Muscle layer of duodenum (tissue), 2 donors: ENCODE measurements at regions not wholly inside any gene's neighbourhood (a gene's known extent, or its start where the extent isn't known, plus 50 kb on each side); places are given as distances from the start of the nearest gene placed in this dataset.

Experiments
- H3K27ac ChIP-seq: one replicate; pipeline ENCODE4 v1.7.0; 2013; ENCODE audit warnings: mild to moderate bottlenecking, low read length
- H3K27me3 ChIP-seq: one replicate; pipeline ENCODE4 v1.7.0; 2013; ENCODE audit warnings: low read depth, mild to moderate bottlenecking, control low read depth, low read length
- H3K36me3 ChIP-seq, 2 donors: one replicate each; pipeline ENCODE4 v1.7.0; 2013; ENCODE audit warnings: low read length in 2 of 2, control low read depth in 1 of 2, mild to moderate bottlenecking in 1 of 2; ENCODE audit not compliant: insufficient read depth in 2 of 2, control insufficient read depth in 1 of 2
- H3K4me1 ChIP-seq, 2 donors: one replicate each; pipeline ENCODE4 v1.7.0; 2013; ENCODE audit warnings: low read length in 2 of 2, mild to moderate bottlenecking in 2 of 2, control low read depth in 1 of 2, moderate library complexity in 1 of 2; ENCODE audit not compliant: insufficient read depth in 2 of 2, control insufficient read depth in 1 of 2
- H3K4me3 ChIP-seq, 2 donors: one replicate each; pipeline ENCODE4 v1.7.0; 2013; ENCODE audit warnings: low read length in 2 of 2, low read depth in 1 of 2, mild to moderate bottlenecking in 1 of 2
- H3K9me3 ChIP-seq, 2 donors: one replicate each; pipeline ENCODE4 v1.7.0; 2013; ENCODE audit warnings: low read length in 2 of 2, control low read depth in 1 of 2, mild to moderate bottlenecking in 1 of 2; ENCODE audit not compliant: control insufficient read depth in 1 of 2
- donor health status: healthy.

GRCh38 chr14:76936483-76936882 is 92.0 kb downstream of the IRF2BPL start:
- no peaks in the 10 kb centered on the region for H3K36me3 ChIP-seq
- H3K27me3 ChIP-seq = no peaks in the 10 kb centered on the region
- no peak overlapping the region for H3K4me3 ChIP-seq
- H3K27ac ChIP-seq = no peak overlapping the region
- H3K4me1 ChIP-seq = peaks cover 6 to 17% of the 10 kb centered on the region in 2 donors
- H3K9me3 ChIP-seq = no peaks in the 10 kb centered on the region

GRCh38 chr14:76933515-76933914 is 95.0 kb downstream of the IRF2BPL start:
- Histone ChIP-seq H3K4me3 (no peak overlapping the region), H3K27me3 (no peaks in the 10 kb centered on the region), H3K9me3 (no peaks in the 10 kb centered on the region), H3K36me3 (no peaks in the 10 kb centered on the region), H3K4me1 (peaks cover 6 to 19% of the 10 kb centered on the region in 2 donors), H3K27ac (no peak overlapping the region)

DNA sequence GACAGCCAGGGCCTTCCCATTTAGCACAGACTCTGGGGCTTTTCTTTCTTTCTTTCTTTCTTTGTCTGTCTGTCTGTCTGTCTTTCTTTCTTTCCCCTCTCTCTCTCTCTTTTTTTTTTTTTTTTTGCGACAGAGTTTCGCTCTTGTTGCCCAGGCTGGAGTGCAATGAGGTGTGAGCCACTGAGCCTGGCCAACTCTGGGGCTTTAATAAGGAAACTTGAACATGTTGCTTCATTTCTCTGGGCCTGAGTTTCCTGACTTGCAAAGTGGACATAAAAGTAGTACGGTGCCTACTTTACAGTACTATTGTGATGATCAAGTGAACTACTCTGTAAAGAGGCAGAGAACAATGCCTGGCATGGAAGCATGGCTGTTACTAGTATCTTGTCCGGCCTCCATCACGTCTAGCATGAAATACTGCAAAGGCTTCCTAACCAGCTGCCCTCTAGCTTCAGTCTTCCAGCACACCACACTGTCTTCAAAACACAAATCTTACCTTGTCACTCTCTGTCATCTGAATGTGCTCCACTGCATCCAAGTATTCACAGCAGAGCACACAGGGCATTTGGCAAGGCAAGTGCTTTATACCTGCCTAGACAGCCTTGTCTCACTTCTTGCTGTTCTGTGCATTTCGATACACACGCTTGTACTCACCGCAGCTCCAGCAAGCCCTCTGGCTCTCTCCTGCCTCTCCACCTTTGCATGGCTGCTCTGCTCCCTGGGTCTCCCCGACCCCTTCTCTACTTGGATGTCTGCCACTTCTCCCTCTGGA is 96.7 kb downstream of the IRF2BPL start:
- Histone ChIP-seq H3K36me3 (no peaks in the 10 kb centered on the region), H3K4me1 (peaks cover 0 to 20% of the 10 kb centered on the region in 2 donors), H3K4me3 (no peak overlapping the region), H3K9me3 (no peaks in the 10 kb centered on the region), H3K27ac (no peak overlapping the region), H3K27me3 (no peaks in the 10 kb centered on the region)

DNA sequence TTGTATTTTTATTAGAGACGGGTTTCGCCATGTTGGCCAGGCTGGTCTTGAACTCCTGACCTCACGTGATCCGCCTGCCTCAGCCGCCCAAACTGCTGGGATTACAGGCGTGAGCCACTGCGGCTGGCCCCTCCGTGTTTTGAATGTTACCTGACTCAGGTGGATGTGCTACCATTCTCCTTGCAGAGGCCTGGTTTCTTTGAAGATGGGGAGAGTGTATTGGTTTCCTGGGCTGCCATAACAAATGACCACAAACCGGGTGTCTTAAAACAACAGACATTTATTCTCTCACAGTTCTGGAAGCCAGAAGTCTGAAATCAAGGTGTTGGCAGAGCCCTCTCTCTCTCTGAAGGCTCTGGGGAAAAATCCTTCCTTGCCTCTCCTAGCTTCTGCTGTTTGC is 98.0 kb downstream of the IRF2BPL start:
- Histone ChIP-seq H3K27ac (no peak overlapping the region), H3K4me1 (peaks cover 0 to 16% of the 10 kb centered on the region in 2 donors), H3K9me3 (no peaks in the 10 kb centered on the region), H3K27me3 (no peaks in the 10 kb centered on the region), H3K36me3 (no peaks in the 10 kb centered on the region), H3K4me3 (no peak overlapping the region)

- no peaks in the 10 kb centered on the region for H3K36me3 ChIP-seq
- H3K27ac ChIP-seq = no peak overlapping the region
These were observed 98.6 kb downstream of the IRF2BPL start for GRCh38 chr14:76929927-76930326.

GRCh38 chr14:76927971-76928700 is 100.4 kb downstream of the IRF2BPL start:
- Histone ChIP-seq H3K4me3 (no peak overlapping the region), H3K36me3 (no peaks in the 10 kb centered on the region), H3K4me1 (peaks cover 0 to 19% of the 10 kb centered on the region in 2 donors), H3K27ac (no peak overlapping the region), H3K27me3 (no peaks in the 10 kb centered on the region), H3K9me3 (no peaks in the 10 kb centered on the region)

More at GRCh38 chr14:76929927-76930326, 98.6 kb downstream of the IRF2BPL start:
- Histone ChIP-seq H3K9me3 (no peaks in the 10 kb centered on the region), H3K4me3 (no peak overlapping the region), H3K4me1 (peaks cover 0 to 16% of the 10 kb centered on the region in 2 donors), H3K27me3 (no peaks in the 10 kb centered on the region)

GRCh38 chr14:76926521-76927251 is 100.5 kb downstream of the LRRC74A start:
- Histone ChIP-seq H3K27ac (no peak overlapping the region), H3K36me3 (no peaks in the 10 kb centered on the region), H3K9me3 (no peaks in the 10 kb centered on the region), H3K27me3 (no peaks in the 10 kb centered on the region), H3K4me3 (no peak overlapping the region), H3K4me1 (peaks cover 0 to 24% of the 10 kb centered on the region in 2 donors)

- H3K9me3 ChIP-seq = no peaks in the 10 kb centered on the region
- no peaks in the 10 kb centered on the region for H3K36me3 ChIP-seq
- no peaks in the 10 kb centered on the region for H3K27me3 ChIP-seq
- peaks cover 0 to 33% of the 10 kb centered on the region in 2 donors for H3K4me1 ChIP-seq
- H3K27ac ChIP-seq = no peak overlapping the region
- H3K4me3 ChIP-seq = no peak overlapping the region
These were observed 98.9 kb downstream of the LRRC74A start for GRCh38 chr14:76925097-76925441.

- no peaks in the 10 kb centered on the region for H3K36me3 ChIP-seq
- no peaks in the 10 kb centered on the region for H3K27me3 ChIP-seq
- peaks cover 1 to 38% of the 10 kb centered on the region in 2 donors for H3K4me1 ChIP-seq
- no peak overlapping the region for H3K4me3 ChIP-seq
- no peaks in the 10 kb centered on the region for H3K9me3 ChIP-seq
- H3K27ac ChIP-seq = no peak overlapping the region
These were observed 98.3 kb downstream of the LRRC74A start for GRCh38 chr14:76924371-76925096.

DNA sequence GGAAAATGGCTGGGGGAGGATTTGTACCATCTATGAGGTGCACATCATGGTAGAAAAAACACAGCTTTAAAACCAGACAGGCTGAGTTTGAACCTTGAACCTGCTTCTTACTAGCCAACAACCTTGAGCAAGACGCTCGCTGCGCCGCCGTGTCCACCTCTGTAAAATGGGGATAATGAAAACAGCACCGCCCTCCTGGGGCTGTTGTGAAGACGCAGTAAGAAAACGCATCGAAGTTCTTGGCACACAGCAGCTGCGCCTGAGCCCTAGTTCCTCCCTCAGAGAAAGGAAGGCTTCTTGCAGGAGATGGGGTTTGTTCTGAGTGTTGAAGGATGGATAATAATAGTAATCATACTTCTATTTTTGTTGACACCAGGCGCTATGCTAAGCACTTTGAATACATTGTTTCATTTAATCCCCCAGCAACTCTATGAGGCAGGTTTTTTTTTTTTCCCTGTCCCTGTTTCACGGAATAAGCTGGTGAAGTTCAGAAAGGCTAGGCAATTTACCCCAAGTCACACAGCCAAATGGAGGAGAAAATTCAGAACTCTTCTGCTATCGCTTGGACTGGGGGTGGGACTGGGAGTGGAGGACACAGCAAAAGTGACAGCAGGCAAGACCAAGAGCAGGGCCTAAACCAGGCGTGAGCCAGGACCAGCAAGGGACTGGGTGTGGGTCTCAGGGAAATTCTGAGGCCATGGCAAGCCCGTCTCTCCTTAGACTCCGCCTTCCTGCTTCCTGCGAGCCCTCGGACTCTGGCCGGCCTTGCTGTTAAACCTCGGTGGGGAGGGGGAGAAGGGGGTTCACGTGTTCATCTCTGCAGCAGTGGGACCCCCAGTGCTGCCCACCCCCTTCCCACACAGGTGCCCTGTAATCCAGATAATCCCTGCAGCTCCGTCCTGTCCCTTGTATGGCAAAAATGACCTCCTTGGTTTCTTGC is 97.5 kb downstream of the LRRC74A start:
- Histone ChIP-seq H3K4me1 (peaks cover 6 to 46% of the 10 kb centered on the region in 2 donors), H3K36me3 (no peaks in the 10 kb centered on the region), H3K27me3 (no peaks in the 10 kb centered on the region), H3K9me3 (no peaks in the 10 kb centered on the region), H3K4me3 (no peak overlapping the region), H3K27ac (no peak overlapping the region)
